NCI-H2171 (cell line): ENCODE measurements at regions not wholly inside any gene's neighbourhood (a gene's known extent, or its start where the extent isn't known, plus 50 kb on each side); places are given as distances from the start of the nearest gene placed in this dataset.
"Not testable (repeated sequence)": the region's sequence is repeated elsewhere in the genome, so short reads cannot be mapped to it uniquely, and the experiment has no call there.

Experiments
- DNase-seq: peaks from one replicate; lab custom pipeline; 2025; lab: John Stamatoyannopoulos, UW

DNA sequence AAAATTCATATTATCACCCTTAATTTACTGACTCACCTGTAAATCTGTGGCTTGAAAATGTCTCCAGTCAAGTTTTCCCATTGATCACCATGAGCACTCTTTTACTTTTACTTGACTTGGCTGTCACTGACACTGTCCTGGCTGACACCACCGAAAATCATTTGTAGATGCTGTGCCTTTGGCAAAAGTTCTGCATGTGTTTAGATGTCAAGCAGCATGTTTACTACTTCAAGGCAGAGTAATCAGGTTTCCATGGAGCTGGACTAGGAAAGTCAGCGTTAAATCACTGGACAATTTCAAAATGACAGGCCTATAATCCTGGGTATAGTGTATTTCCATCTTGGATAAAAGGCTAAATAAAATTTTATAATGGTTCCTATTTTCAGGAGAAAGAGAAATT lies 1530.6 kb upstream of the CDH6 start:
- no peak for DNase-seq

DNA sequence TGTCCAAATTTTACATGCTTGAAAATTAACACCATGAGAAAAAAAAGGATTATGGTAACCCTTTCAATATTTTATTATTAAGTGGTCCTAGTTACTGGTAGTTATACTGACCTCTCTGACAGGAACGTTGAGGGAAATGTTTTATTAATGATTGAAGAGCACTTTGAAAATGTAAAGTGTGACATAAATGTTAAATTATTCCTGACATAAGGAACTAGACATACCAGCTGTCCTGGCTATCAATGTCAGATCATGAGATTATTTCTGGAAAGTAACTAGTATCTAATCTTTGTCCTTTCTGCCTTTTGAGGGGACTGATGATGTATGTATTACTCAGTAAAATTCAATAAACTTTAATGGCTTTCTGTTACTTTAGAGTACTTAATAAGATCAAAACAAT lies 1538.5 kb upstream of the CDH6 start:
- DNase-seq = no peak

DNA sequence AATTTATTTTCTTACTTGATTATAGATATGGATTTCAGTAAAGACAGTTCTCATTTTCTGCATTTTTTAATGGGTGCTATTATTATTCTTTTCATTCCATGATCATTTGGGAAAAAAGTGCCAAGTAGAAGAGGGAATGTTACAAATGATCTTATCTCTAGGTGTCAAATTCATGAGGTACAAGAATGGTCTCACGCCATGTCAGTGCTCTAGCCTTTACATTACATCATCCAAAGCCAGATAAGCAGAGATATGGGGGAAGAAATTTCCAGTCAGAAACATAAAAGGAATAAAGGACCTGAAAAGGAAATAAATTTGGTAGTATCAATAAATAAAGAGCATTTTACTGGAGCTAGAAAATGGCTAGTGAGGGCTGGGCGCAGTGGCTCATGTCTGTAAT lies 1544.2 kb upstream of the CDH6 start:
- DNase-seq = no peak

DNA sequence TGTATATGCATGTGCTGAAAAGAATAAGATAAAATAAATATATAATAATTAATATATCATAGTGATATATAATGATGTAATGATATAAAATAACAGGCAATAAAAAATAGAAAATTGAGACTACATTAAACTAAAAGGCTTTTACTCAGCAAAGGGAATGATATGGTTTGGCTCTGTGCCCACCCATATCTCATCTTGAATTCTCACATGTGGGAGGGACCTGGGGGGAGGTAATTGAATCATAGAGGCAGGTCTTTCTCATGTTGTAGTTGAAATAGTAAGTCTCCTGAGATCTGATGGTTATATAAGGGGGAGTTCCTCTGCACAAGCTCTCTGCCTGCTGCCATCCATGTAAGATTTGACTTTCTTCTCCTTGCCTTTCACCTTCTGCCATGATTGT lies 1550.9 kb upstream of the CDH6 start:
- DNase-seq = no peak

DNA sequence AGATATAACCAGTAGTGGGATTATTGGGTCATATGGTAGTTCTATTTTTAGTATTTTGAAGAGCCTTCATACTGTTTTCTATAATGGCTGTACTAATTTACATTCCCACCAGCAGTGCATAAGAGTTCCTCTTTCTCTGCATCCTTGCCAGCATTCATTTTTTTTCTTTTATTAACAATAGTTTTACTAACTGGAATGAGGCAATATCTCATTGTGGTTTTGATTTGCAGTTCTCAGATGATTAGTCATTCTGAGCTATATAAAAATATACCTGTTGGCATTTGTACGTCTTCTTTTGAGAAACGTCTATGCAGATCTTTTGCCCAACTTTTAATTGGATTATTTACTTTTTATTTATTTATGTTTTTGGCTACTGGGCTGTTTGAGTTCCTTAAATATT lies 1579.3 kb upstream of the CDH6 start:
- DNase-seq = no peak

DNA sequence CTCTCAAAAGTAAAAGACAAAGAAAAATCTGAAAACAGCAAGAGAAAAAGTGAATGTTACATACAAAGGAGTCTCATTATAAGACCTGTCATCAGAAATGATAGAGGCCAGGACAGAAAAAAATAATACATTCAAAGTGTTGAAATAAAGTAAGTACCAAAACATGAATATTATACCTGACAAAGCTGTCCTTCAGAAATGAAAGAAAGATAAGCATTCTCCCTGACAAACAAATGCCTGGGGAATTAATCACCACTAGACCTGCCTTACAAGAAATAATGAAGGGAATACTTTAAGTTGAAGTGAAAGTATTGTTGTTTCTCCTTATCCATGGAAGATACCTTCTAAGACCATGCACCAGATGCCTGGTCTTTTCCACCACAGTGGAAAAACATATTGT lies 1605.2 kb upstream of the CDH6 start:
- DNase-seq = no peak

DNA sequence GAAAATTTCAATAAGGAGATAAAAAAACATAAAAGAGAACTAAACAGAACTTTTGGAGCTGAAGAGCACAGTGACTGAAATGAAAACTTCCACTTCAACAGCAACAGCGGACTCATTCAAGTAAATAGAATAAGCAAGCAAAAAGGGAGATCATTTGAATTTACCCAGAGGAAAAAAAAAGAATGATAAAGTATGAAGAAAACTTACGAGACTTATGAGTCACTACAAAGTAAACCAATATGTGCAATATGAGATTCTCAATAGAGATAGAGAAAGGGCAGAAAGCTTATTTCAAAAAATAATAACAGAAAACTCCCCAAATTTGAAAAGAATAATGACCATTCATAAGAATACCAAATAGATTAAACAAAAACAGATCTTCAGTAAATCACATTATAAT lies 1605.7 kb upstream of the CDH6 start:
- no peak for DNase-seq

DNA sequence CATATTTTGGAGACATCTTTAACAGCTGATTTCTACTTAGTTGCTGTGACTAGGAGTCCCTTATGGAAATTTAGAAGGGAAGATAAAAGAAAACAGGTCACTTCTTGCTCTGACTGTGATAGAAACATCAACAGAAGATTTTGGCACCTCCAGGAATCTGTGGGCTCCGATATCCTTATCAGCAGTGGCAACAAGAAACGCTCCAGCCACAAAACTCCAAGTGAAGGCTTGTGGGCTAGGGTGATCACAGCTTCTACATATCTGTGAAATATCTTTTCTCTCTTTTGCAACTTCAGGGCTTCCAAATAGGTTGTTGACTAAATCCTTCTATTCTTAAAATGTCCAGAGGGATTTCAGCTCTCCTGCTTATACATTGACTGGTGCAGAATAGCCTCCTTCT lies 1625.5 kb upstream of the CDH6 start:
- no peak for DNase-seq

DNA sequence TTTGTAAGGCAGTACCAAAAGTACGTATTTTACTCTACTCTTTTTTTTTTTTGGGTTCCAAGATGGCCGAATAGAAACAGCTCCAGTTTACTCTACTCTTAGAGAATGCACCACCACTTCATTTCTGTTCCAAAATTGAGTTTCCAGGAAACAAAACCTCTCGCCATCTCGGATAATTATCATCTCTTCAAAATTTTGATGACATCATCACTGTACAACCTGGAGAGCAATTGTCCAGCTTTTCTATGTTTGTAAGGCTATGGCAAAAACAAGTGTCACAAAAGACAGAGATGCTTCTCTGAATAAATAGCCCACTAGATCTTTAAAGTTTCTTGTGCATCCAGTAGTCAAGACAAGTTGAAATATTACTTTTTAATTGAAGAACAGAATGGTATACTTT lies 1631.9 kb upstream of the CDH6 start:
- no peak for DNase-seq

DNA sequence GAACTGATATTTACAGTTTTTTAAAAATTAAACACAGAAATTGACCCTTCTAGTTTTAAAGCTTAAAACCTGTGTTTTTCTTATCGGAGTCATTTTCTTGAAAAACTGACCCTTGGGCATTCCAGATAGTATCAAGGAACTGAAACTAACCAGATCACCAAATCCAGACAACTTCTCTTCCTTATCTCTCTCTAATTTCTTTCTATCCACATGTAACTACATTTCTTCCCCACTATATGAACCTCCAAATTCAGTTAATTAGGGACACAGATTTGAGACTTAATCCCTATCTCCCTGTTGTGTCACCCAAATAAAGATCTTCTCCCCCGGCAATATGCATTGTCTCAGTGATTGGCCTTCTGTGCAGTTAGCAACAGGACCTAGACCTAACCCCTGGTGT lies 1643.0 kb upstream of the CDH6 start:
- DNase-seq = no peak

DNA sequence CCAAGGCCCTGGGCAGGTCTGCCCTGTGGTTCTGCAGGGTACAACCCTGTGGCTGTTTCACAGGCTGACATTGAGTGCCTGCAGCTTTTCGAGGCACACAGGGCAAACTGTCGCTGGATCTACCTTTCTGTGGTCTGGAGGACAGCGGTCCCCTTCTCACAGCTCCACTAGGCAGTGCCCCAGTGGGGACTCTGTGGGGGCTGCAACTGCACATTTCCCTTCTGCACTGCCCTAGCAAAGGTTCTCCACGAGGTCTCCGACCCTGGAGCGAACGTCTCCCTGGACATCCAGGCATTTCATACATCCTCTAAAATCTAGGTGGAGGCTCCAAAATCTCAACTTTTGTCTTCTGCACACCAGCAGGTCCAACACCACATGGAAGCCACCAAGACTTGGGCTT lies 1645.2 kb upstream of the CDH6 start:
- no peak for DNase-seq

DNA sequence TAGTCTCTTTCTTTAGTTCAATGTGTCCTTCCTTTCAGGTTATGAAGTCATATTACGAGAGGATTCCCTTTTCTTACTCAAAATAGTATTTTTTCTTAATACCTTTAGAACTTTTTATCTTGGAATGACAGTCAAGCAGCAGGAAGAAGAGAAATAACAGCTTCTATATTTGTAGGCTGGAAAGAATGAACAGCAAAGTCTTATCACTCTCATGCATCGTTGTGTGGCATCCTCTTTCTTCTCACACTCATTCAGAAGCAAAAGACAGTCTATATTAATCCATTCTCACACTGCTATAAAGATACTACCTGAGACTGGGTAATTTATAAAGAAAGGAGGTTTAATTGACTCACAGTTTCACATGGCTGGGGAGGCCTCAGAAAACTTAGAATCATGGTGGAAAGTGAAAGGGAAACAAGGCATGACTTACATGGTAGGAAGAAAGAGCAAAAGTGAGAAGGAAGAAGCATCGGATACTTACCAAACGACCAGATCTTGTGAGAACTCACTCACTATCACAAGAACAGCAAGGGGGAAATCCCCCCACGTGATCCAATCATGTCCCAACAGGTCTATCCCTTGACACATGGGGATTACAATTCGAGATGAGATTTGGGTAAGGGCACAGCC lies 1646.1 kb upstream of the CDH6 start:
- DNase-seq = no peak

DNA sequence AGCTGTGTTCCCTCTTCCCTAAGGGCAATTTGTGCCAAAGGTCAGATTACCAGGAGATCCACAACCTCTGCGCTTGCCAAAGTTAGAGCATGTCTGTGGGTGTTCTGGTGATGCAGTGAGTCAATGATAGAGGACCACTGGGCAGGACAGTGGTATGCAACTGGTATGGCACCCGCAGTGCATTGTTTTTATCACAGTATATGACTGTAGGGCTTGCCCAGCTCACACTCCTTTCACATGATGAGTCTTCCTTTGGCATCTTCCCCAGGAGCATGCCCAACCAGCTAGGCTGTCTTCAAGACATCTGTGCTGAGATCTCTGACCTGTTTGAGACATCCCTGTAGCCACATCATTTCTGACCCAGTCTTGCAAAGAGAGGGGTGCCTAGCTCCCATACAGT lies 1650.0 kb upstream of the CDH6 start:
- no peak for DNase-seq

DNA sequence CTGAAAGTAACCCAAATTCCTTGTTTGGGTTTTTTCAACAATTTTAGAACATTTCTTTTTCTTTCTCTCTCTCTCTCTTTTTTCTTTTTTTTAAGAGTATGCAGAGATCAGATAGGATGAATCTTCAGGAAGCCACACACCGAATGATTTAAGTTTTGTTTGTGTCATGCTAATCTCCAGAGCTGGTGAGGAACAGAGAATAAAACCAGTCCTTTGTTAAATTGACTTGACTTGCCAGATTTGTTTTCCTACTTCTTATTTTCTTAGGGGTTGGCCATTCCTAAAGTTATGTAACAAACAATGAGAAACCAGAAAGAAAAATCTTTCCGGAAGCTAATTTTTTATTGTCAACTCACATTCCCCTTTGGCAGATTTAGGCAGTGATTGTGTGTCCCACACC lies 1669.3 kb upstream of the CDH6 start:
- no peak for DNase-seq

DNA sequence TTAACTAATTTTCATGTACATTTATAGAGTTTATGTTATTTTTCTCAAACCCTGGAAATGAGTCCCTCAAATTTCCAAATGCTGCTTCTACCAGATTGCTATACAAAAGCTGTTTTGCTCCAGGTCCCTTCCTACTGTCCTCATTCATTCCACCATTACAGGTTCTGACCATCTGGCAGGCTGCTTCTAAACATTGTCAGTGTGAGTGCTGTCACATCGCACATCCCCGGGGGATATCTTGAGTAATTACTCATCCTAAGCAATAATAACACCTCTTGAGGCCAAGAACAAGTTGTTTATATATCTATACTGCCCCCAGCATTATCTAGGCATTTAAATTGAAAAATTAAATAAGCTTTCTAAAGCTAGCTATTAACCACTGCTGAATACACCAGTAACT lies 1675.3 kb upstream of the CDH6 start:
- no peak for DNase-seq

DNA sequence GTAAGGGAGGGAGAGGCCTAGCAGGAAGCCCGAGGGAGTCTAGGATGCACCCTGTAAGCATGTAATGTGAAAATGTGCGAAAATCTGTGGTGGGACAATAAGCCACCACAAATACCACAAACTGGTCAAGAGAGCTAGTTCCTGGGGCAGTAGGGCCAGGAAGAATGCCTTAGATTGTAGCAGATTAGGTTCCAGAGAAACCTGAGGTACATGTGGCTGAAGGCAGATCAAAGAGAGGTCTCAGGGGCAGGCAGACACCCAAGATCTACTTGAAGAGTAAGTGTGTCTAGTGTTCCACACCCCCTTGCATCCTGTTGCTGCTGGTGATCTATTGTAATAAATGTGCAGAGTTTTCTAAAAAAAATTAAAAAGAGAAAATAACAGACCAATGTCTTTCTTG lies 1677.3 kb upstream of the CDH6 start:
- no peak for DNase-seq

DNA sequence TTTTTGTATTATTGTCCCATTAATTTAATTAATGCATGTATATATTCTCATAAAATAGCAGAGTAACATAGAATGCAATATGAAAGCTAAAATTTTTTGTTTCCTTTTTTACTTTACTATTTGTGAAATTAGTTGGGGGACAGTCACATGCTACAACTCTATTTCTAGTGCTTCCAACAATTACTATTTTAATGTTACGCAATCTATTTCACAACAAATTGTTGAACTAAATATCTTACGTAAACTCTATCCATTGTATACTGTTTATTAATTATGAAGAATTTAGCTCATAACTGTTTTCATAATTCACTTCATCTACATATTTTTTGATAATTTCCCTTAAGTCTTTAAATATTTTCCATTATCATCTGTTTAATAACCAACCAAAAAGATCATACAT lies 1685.4 kb upstream of the CDH6 start:
- no peak for DNase-seq

DNA sequence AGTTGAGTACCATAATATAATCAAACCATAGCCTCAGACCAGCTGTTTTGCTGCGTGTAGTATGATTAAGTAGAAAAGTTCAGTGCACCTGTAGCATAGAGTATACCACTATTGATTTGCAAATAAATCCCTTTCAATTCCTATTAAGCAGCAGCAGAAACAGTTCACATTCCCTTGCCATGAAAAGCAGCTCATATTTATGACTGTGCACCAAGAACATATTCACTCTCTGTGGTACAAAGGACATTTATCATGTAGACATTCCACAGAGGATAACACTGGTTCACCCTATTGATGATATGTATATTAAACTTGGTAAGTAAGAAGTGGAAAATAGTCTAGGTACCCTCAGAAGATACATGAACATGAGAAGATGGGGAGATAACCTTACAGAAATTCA lies 1689.1 kb upstream of the CDH6 start:
- DNase-seq = no peak

DNA sequence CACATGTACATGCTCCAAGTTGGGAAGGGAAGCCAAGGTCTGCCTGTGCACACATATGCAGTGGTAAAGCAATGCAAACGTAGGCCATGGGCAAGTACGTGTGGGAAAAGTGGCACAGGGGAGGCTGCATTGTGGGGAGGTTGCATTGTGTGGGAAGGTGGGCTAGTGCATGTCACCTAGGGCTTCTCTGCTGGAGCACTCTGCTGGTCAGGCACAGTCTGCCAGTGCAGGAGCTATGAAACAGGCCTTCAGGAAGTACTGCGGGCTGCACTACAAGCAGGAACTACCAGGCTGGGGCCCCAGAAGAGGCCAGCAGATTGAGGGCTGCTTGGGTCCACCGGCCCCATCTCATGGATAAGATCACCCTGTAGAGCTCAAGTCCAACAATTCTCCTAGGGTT lies 1694.6 kb upstream of the CDH6 start:
- no peak for DNase-seq

DNA sequence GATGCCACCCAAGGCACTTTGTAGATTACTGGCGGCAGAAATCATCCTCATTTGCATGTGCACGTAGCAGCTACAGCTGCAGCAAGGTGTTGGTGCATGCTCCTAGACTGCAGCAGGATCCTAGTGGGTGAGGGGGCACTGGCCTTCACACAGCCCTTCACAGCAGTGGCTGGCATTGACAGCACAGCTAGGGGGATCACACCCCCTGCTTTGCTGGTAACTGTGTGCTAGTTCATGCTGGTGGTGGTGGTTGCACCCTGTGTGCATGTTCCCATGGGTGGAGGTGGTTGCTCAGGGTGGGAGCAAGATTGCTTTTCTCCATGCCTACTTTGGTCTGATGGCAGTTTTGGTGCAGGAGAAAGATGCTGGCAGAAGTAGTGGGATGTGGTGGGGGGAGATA lies 1695.1 kb upstream of the CDH6 start:
- no peak for DNase-seq

DNA sequence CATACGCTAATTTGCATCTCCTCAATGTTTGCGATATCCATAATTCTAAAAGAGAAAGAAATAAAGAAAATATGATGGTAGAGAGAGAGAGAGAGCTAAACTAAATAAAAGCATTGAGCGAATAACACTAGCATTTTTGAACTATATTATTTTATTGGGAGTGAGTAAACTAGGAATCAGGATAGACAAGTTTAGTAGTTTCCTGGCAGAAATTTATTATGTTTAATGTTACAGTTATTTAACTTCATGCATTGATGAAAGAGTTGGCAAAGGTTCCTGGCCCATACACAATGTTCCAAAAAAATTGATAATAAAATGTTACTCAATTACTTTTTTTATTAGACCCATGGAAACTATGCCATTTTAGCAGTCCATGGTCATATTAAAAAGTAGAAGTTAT lies 1708.2 kb upstream of the CDH6 start:
- DNase-seq = no peak

DNA sequence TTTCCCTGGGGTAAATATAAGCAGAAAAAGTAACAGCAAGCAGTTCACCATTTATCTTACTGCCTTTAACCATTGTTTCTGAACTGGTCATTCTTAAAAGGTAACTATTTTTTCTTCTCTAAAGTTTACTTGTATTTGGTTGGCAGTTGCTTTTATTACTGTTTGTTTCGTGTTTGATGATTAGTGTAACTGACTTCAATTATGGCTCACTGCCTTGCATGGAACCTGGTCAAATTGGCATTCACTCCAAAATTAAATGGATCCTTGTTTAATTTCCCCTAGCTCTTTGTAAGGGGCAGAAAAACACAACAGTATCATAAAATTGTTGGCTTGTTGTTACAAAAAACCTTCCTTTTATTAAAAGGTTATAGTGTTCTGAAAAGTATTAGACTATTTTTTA lies 1723.9 kb upstream of the CDH6 start:
- no peak for DNase-seq

DNA sequence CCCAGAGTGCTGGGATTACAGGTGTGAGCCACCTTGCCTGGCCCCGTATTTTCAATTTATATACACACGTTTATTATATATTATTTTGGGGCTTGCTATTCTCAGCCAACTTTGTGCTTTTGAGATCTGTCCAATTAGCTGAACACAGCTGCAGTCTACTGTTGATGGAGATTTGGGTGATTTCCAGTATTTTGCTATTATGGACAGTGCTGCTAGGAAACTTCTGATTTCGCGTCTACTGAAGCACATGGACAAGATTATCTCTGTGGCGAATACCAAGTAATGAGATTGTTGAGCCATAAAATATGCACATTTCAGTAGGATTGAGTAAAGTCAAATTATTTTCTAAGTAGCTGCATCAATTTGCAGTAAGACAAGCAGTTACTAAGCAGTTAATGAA lies 1731.2 kb upstream of the CDH6 start:
- no peak for DNase-seq

DNA sequence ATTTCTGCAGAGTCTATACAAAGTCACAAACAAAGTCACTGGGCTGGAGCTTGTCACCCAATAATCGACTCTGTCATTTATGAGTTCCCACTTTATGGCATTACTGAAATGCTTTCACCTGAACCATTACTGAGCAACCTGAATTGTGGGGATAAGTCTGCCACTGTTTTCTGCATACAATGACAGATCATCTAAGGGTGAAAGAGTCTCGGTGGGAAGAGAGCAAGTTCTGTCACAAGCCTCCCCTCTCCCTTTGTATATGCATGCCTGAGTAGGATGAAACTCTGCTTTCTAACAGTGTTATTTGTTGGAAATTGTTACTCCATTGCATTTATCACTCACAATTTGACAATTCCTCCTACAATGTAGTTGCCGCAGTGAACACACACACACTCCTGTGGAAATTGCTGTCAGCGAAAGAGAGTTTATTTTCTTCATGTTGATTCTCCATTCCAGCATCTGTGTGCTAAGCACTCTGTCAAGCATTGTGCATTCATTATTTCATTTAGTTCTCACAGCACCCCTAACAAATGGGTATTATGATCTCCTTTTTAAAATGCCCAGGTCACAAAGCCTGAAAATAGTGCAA lies 1732.4 kb upstream of the CDH6 start:
- DNase-seq = no peak

DNA sequence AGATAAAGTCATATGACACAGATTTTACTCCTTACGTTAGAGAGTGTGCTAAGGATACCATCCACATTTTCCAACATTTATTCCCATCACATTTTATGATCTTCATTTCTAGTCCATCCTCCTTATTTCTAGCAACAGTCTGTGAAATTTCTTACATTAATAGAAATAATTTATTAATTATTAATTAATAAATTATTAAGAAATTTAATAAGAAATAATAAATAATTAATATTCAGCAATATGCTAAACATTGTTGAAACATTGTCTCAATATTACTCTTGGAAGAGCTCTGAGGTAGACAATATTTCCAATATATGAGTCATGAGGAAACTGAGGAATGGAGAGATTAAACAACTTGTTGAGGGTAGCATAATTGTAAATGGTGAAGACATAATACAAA lies 1742.5 kb upstream of the CDH6 start:
- not testable (repeated sequence) for DNase-seq
